Activated B cell treated with CpG ODN at 0.5 μM for 24 hours (primary cell): ENCODE measurements at regions not wholly inside any gene's neighbourhood (a gene's known extent, or its start where the extent isn't known, plus 50 kb on each side); places are given as distances from the start of the nearest gene placed in this dataset.

Experiments used
- ATAC-seq: fragments of 200-7000 bp; cut with Tn5 transposase; one replicate; pipeline ENCODE4 v1.10.0; 2021; ENCODE audit warnings: low read depth, mild to moderate bottlenecking, moderate library complexity
- CTCF ChIA-PET: fragments of 350-600 bp; sonication (Branson Sonifier 250); formaldehyde crosslinking; loops from one replicate; lab custom pipeline; 2021; ENCODE audit warnings: antibody characterized with exemption; lab: Charles Lee
- POLR2A ChIA-PET: fragments of 350-600 bp; sonication (Branson Sonifier 250); formaldehyde crosslinking; loops from one replicate; lab custom pipeline; 2021; ENCODE audit warnings: antibody characterized with exemption; lab: Charles Lee
- DNase-seq: peaks from one replicate; pipeline ENCODE4 v3.0.0; 2022
- H3K27ac Mint-ChIP-seq: one replicate; pipeline ENCODE4 v1.8.0; 2020; ENCODE audit warnings: mixed read lengths
- H3K27me3 Mint-ChIP-seq: one replicate; pipeline ENCODE4 v1.8.0; 2021; ENCODE audit warnings: mixed read lengths
- H3K36me3 Mint-ChIP-seq: one replicate; pipeline ENCODE4 v1.8.0; 2021; ENCODE audit warnings: low read depth, mixed read lengths
- H3K4me1 Mint-ChIP-seq: one replicate; pipeline ENCODE4 v1.8.0; 2021; ENCODE audit warnings: mixed read lengths
- H3K4me3 Mint-ChIP-seq: one replicate; pipeline ENCODE4 v1.8.0; 2020; ENCODE audit warnings: mild to moderate bottlenecking, mixed read lengths
- H3K9me3 Mint-ChIP-seq: one replicate; pipeline ENCODE4 v1.8.0; 2020; ENCODE audit warnings: mixed read lengths
- intact Hi-C: fragments of 100-400 bp; cut with micrococcal nuclease; formaldehyde crosslinking; loops from one replicate; pipeline ENCODE4 v1.15.1; 2024
- TF ChIP-seq, protein P1 (sequence below): fragments of 200-600 bp; IDR thresholded peaks from one replicate; pipeline ENCODE4 v1.8.0; 2022; ENCODE audit warnings: antibody characterized with exemption, mild to moderate bottlenecking

DNA sequence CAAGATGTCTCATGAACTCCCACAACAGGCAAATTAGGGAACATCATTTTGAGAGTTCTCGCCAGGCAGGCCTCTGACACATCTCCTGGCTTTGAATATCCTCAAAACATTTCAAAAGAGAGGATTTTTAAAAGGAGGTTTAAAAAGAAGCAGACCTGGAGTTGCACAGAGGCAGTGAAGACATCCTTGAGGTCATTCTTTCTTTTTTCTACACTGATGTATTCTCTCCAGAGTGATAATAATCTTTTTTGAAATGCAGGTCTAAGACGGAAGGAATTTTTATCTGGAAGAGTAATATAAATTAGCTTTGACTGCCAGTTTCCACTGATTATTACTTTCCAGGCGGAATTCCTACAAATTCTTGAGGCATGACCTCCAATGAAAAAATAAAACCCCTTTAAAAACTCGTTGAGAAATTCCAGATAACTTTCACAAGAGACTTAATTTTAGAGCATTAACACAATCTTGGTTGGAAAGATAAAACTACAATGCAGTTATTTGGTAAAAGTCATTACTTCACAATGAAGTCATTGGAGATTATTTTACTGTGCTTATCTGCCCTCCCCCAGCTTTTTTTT is 125.0 kb downstream of the LYPLAL1 start:
- ATAC-seq (no peak), DNase-seq (no peak)
- intact Hi-C loops: no loop called here
- ChIA-PET CTCF (no interaction called here), POLR2A (no interaction called here)
- no peak overlapping the region for H3K27ac Mint-ChIP-seq
- no peaks in the 10 kb centered on the region for H3K9me3 Mint-ChIP-seq
- H3K36me3 Mint-ChIP-seq: peaks cover 5% of the 10 kb centered on the region
- no peaks in the 10 kb centered on the region for H3K4me1 Mint-ChIP-seq
- H3K4me3 Mint-ChIP-seq: no peak overlapping the region
- no peaks in the 10 kb centered on the region for H3K27me3 Mint-ChIP-seq
- TF ChIP-seq, protein P1, sequence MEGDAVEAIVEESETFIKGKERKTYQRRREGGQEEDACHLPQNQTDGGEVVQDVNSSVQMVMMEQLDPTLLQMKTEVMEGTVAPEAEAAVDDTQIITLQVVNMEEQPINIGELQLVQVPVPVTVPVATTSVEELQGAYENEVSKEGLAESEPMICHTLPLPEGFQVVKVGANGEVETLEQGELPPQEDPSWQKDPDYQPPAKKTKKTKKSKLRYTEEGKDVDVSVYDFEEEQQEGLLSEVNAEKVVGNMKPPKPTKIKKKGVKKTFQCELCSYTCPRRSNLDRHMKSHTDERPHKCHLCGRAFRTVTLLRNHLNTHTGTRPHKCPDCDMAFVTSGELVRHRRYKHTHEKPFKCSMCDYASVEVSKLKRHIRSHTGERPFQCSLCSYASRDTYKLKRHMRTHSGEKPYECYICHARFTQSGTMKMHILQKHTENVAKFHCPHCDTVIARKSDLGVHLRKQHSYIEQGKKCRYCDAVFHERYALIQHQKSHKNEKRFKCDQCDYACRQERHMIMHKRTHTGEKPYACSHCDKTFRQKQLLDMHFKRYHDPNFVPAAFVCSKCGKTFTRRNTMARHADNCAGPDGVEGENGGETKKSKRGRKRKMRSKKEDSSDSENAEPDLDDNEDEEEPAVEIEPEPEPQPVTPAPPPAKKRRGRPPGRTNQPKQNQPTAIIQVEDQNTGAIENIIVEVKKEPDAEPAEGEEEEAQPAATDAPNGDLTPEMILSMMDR: no peak

DNA sequence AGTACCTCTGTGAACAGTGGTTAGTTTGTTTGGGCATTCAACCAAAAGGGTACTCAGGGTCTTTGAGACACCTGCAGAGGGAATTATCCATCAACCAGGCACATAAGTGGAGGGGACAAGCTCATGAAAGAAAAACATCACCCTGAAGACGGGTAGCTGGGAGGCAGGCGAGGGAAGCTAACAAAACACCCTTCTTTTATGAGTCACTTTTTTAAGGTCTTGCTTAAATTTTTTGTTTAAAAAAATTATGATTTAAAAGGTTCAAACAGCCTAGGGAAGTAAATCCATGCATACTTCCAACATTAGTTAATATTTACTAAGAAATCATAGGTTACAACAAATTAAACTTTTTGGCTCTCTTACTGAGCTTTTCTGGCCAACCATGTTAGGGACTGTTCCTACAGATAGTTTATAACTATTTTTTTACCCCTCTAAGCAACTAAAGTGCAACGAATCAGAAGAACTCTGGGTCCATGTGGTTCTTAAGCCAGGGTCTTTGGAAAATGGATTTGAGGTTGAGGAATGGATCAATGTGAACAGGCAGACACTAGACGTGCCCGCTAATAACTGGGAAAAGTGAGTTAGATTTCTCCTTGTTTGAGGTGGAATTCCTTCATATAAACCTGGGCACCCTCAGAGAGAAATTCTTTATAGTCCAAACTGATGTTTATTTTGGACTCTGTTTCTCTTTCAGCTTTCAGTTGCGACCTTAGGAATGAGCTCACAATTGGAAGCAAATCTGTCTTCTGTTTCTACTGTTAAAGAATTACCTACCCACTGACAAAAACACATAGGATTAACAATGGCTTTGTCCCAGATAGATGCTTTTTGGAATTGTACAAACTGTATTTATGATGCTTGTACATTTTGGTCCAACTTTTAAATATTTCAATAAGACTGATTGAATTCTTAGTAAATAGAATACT is 123.0 kb downstream of the LYPLAL1 start:
- POLR2A ChIA-PET: no interaction called here
- H3K27ac Mint-ChIP-seq: no peak overlapping the region
- H3K36me3 Mint-ChIP-seq: peaks cover 5% of the 10 kb centered on the region
- TF ChIP-seq, protein P1: no peak
- no peak overlapping the region for H3K4me3 Mint-ChIP-seq
- H3K4me1 Mint-ChIP-seq: no peaks in the 10 kb centered on the region
- ATAC-seq (no peak), DNase-seq (no peak)
- intact Hi-C loops: no loop called here
- H3K27me3 Mint-ChIP-seq: no peaks in the 10 kb centered on the region
- CTCF ChIA-PET: no interaction called here
- H3K9me3 Mint-ChIP-seq: no peaks in the 10 kb centered on the region

DNA sequence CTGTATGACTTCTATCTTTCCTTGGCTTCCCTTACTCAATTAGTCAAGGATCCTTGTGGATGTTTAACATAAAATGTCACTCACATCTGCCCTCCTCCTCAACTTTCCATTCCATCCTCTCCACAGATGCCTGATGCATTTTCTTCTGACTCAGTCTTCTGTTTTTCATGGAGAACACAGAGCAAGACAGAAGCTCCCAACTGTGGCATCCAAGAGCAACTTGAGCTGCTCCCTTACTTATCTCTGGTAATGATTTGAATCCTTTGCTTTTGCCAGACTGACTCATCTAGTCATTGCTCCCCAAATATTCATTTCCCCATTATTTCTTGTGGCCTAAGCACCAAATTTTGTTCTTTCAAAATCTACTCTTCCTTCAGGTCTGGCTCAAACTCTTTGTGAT is 120.6 kb downstream of the LYPLAL1 start:
- TF ChIP-seq, protein P1: no peak
- Mint-ChIP-seq H3K4me1 (no peaks in the 10 kb centered on the region), H3K27ac (no peak overlapping the region), H3K4me3 (no peak overlapping the region), H3K36me3 (peaks cover 5% of the 10 kb centered on the region), H3K9me3 (no peaks in the 10 kb centered on the region), H3K27me3 (no peaks in the 10 kb centered on the region)
- DNase-seq (no peak), ATAC-seq (no peak)
- intact Hi-C loops: no loop called here
- POLR2A ChIA-PET: no interaction called here
- CTCF ChIA-PET: no interaction called here

DNA sequence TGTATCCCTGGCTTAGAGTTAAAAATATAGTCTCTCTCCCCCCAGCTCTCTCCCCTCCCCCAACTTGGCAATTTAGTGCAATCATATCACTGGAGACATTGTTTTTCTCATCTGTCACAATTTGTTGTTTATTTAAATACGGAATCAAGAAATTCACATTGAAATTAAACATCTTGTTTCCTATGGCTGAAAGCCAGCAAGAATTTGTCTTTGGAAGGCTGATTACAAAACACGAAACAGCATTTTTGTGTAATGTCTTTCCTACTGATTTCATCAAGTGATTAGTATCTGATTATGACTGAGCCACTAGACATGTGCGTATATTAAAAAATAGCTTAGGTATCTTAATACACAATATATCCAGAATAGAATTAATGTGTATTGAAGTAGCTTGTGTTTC is 119.7 kb downstream of the LYPLAL1 start:
- Mint-ChIP-seq H3K9me3 (no peaks in the 10 kb centered on the region), H3K4me1 (no peaks in the 10 kb centered on the region), H3K27me3 (no peaks in the 10 kb centered on the region), H3K4me3 (no peak overlapping the region), H3K27ac (no peak overlapping the region), H3K36me3 (peaks cover 5% of the 10 kb centered on the region)
- DNase-seq: no peak
- ATAC-seq: no peak
- intact Hi-C loops: no loop called here
- POLR2A ChIA-PET: no interaction called here
- TF ChIP-seq, protein P1: no peak
- CTCF ChIA-PET: no interaction called here

DNA sequence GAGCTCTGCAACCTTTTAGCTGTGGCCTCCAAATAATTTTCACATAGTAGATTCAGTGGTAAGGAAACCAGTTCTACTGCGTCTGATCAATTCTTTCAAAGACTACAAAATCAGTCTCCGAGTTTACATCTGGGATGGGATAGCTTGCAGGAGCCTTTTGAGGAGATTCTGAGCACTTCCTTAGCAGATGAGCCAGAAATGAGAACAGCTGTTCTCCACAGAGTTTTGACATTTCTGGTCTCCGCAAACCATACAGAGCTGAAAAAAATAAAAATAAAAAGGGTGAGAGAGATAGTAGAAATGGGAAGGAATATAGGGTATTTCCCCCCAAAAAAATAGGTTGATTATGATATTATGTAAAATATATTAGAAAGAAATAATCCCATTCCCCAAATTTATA is 119.3 kb downstream of the LYPLAL1 start:
- Mint-ChIP-seq H3K4me1 (no peaks in the 10 kb centered on the region), H3K27me3 (no peaks in the 10 kb centered on the region), H3K36me3 (peaks cover 5% of the 10 kb centered on the region), H3K27ac (no peak overlapping the region), H3K4me3 (no peak overlapping the region), H3K9me3 (no peaks in the 10 kb centered on the region)
- TF ChIP-seq, protein P1: no peak
- CTCF ChIA-PET: no interaction called here
- intact Hi-C loops: no loop called here
- ATAC-seq (no peak), DNase-seq (no peak)
- POLR2A ChIA-PET: no interaction called here
